ENCODE measurements at regions not wholly inside any gene's neighbourhood (a gene's known extent, or its start where the extent isn't known, plus 50 kb on each side); places are given as distances from the start of the nearest gene placed in this dataset.

DNA sequence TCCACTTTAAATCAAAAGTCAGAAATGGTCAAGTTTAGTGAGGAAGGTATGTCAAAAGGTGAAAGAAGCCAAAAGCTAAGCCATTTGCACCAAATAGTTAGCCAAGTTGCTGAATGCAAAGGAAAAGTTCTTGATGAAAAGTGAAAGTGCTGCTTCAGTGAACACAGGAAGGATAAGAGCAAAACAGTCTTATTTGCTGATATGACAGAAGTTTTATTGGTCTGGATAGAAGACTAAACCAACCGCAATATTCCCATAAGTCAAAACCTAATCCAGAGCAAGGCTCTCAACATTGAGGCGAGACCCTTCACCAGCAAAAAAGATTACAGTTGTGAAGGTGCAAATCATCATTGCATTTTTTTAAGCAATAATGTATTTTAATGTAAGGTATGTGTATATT, 496.5 kb upstream of the LRATD1 start:
- Histone ChIP-seq H3F3A (ENCODE audit: control insufficient read depth, insufficient read depth) (no peaks in the 10 kb centered on the region), H3K4me2 (ENCODE audit: low read length) (no peak overlapping the region), H3K27me3 (ENCODE audit: control insufficient read depth, low read length) (no peaks in the 10 kb centered on the region), H3K9me2 (replicated peaks; ENCODE audit: control insufficient read depth, low read length) (no peaks in the 10 kb centered on the region), H3K4me3 (ENCODE audit: low read length) (no peak overlapping the region), H4K20me1 (ENCODE audit: control insufficient read depth, insufficient read depth, low read depth, low read length) (no peaks in the 10 kb centered on the region), H3K27ac (ENCODE audit: low read depth, low read length) (no peak overlapping the region), H3K36me3 (ENCODE audit: control insufficient read depth, low read length) (no peaks in the 10 kb centered on the region), H3K9me3 (ENCODE audit: control insufficient read depth, insufficient read depth, low read length) (no peaks in the 10 kb centered on the region), H3K4me1 (ENCODE audit: control insufficient read depth, low read length) (no peaks in the 10 kb centered on the region), H3K79me2 (ENCODE audit: control insufficient read depth, low read length) (no peaks in the 10 kb centered on the region)
- TF ChIP-seq, protein P1, sequence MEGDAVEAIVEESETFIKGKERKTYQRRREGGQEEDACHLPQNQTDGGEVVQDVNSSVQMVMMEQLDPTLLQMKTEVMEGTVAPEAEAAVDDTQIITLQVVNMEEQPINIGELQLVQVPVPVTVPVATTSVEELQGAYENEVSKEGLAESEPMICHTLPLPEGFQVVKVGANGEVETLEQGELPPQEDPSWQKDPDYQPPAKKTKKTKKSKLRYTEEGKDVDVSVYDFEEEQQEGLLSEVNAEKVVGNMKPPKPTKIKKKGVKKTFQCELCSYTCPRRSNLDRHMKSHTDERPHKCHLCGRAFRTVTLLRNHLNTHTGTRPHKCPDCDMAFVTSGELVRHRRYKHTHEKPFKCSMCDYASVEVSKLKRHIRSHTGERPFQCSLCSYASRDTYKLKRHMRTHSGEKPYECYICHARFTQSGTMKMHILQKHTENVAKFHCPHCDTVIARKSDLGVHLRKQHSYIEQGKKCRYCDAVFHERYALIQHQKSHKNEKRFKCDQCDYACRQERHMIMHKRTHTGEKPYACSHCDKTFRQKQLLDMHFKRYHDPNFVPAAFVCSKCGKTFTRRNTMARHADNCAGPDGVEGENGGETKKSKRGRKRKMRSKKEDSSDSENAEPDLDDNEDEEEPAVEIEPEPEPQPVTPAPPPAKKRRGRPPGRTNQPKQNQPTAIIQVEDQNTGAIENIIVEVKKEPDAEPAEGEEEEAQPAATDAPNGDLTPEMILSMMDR (IDR thresholded peaks at IDR 0.05; ENCODE audit: low read depth, low read length, poor library complexity, severe bottlenecking), result no peak

DNA sequence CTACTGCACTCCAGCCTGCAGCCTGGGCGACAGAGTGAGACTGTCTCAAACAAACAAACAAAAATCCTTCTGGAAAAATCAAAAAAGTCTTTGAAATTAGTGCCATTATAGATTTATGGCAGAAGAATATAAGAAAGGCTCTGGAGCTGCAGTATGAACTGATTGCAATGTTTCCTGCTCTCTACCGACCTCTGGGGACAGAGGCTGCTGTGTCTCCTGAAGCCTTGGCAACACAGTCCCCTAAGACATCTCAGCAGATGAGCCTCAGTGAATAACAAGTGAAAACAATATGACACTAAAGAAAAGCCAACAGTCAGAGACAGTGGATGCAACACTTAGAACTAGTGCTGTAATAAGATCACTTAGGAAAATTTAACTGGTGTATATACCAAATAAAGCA, 494.9 kb upstream of the LRATD1 start:
- no peaks in the 10 kb centered on the region for H3K9me2 ChIP-seq (replicated peaks; ENCODE audit: control insufficient read depth, low read length)
- no peak for TF ChIP-seq EZH2phosphoT487 (IDR thresholded peaks at IDR 0.05; ENCODE audit: borderline replicate concordance, low read length)
- TF ChIP-seq, protein P1 (IDR thresholded peaks at IDR 0.05; ENCODE audit: low read depth, low read length, poor library complexity, severe bottlenecking), result no peak
- H3K9me3 ChIP-seq (ENCODE audit: control insufficient read depth, insufficient read depth, low read length), result no peaks in the 10 kb centered on the region
- H3K79me2 ChIP-seq (ENCODE audit: control insufficient read depth, low read length), result no peaks in the 10 kb centered on the region
- H3K4me3 ChIP-seq (ENCODE audit: low read length), result no peak overlapping the region
- no peaks in the 10 kb centered on the region for H3K27me3 ChIP-seq (ENCODE audit: control insufficient read depth, low read length)
- H3K4me1 ChIP-seq (ENCODE audit: control insufficient read depth, low read length), result no peaks in the 10 kb centered on the region
- no peaks in the 10 kb centered on the region for H3K36me3 ChIP-seq (ENCODE audit: control insufficient read depth, low read length)
- no peaks in the 10 kb centered on the region for H3F3A ChIP-seq (ENCODE audit: control insufficient read depth, insufficient read depth)
- H3K27ac ChIP-seq (ENCODE audit: low read depth, low read length), result no peak overlapping the region
- H3K4me2 ChIP-seq (ENCODE audit: low read length), result no peak overlapping the region
- H4K20me1 ChIP-seq (ENCODE audit: control insufficient read depth, insufficient read depth, low read depth, low read length), result no peaks in the 10 kb centered on the region

DNA sequence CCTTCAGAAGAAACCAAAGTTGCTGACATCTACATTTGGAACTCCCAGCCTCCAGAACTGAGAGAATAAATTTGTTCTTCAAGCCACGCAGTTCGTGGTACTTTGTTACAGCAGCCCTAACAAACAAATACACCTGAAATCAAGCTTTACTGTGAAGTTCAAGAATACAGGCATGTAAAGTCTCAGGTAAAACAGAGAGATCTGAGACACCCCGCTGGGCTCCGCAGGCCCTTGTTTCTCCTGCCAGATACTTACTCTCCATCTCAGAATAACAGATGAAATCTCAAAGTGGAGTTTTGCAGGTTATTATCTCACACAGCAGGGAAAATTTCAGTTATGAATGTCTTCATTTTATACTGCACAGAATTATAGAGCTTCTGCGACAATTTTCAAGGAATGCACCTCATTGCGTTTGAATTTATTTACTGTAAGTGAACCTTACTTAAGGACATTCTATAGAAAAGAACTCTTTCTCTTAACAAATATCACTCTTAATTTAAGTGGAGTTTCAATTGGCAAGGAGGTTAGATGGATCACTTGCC, 492.4 kb upstream of the LRATD1 start:
- TF ChIP-seq, protein P1 (IDR thresholded peaks at IDR 0.05; ENCODE audit: low read depth, low read length, poor library complexity, severe bottlenecking), result no peak
- no peak for TF ChIP-seq EZH2phosphoT487 (IDR thresholded peaks at IDR 0.05; ENCODE audit: borderline replicate concordance, low read length)
- Histone ChIP-seq H3K4me1 (ENCODE audit: control insufficient read depth, low read length) (no peaks in the 10 kb centered on the region), H3K4me2 (ENCODE audit: low read length) (no peak overlapping the region), H3K36me3 (ENCODE audit: control insufficient read depth, low read length) (no peaks in the 10 kb centered on the region), H3K27ac (ENCODE audit: low read depth, low read length) (no peak overlapping the region), H3K79me2 (ENCODE audit: control insufficient read depth, low read length) (no peaks in the 10 kb centered on the region), H4K20me1 (ENCODE audit: control insufficient read depth, insufficient read depth, low read depth, low read length) (no peaks in the 10 kb centered on the region), H3K9me2 (replicated peaks; ENCODE audit: control insufficient read depth, low read length) (no peaks in the 10 kb centered on the region), H3F3A (ENCODE audit: control insufficient read depth, insufficient read depth) (no peaks in the 10 kb centered on the region), H3K9me3 (ENCODE audit: control insufficient read depth, insufficient read depth, low read length) (no peaks in the 10 kb centered on the region), H3K27me3 (ENCODE audit: control insufficient read depth, low read length) (no peaks in the 10 kb centered on the region), H3K4me3 (ENCODE audit: low read length) (no peak overlapping the region)

Data from DOHH2 (cell line).